ENCODE measurements at regions not wholly inside any gene's neighbourhood (a gene's known extent, or its start where the extent isn't known, plus 50 kb on each side); places are given as distances from the start of the nearest gene placed in this dataset.

GRCh38 chr6:165219629-165220028, 89.8 kb downstream of the C6orf118 start:
- TF ChIP-seq EZH2 (IDR thresholded peaks at IDR 0.05; ENCODE audit: insufficient read depth, low read length) = no peak
- no peak for TF ChIP-seq CTCF (IDR thresholded peaks at IDR 0.05; ENCODE audit: insufficient read depth, low read depth, low read length)
- H3K4me3 ChIP-seq (ENCODE audit: insufficient read depth, low read depth, low read length) = no peak overlapping the region
- Mint-ChIP-seq H3K36me3 (ENCODE audit: low read depth, unreplicated experiment) (no peaks in the 10 kb centered on the region), H3K9me3 (ENCODE audit: unreplicated experiment) (no peaks in the 10 kb centered on the region), H3K4me1 (ENCODE audit: low read depth, unreplicated experiment) (peaks cover 3% of the 10 kb centered on the region), H3K27ac (ENCODE audit: unreplicated experiment) (no peak overlapping the region), H3K27me3 (ENCODE audit: low read depth, unreplicated experiment) (peaks cover 8% of the 10 kb centered on the region), H3K4me3 (ENCODE audit: unreplicated experiment) (no peak overlapping the region)
- no peak overlapping the region for H3K9ac ChIP-seq (ENCODE audit: low read length)
- H2AFZ ChIP-seq (ENCODE audit: low read depth, low read length) = no peak overlapping the region
- no peak overlapping the region for H3K27ac ChIP-seq (ENCODE audit: low read depth, low read length)
- no peaks in the 10 kb centered on the region for H3K79me2 ChIP-seq (ENCODE audit: insufficient read depth, low read length)
- H3K4me2 ChIP-seq (ENCODE audit: low read length) = no peak overlapping the region
- no peaks in the 10 kb centered on the region for H3K4me1 ChIP-seq (ENCODE audit: insufficient read depth, low read length)
- no peaks in the 10 kb centered on the region for H3K36me3 ChIP-seq (ENCODE audit: insufficient read depth, low read length)
- no peak for DNase-seq (ENCODE audit: low read depth)
- FAIRE-seq = no peak
- H3K27me3 ChIP-seq (ENCODE audit: insufficient read depth, low read length) = no peaks in the 10 kb centered on the region
- no peaks in the 10 kb centered on the region for H4K20me1 ChIP-seq (ENCODE audit: insufficient read depth, low read length)
- H3K9me3 ChIP-seq (ENCODE audit: insufficient read depth, low read depth, low read length) = no peaks in the 10 kb centered on the region

- Histone ChIP-seq H3K4me3 (ENCODE audit: insufficient read depth, low read depth, low read length) (no peak overlapping the region), H3K27me3 (ENCODE audit: insufficient read depth, low read length) (no peaks in the 10 kb centered on the region), H3K79me2 (ENCODE audit: insufficient read depth, low read length) (no peaks in the 10 kb centered on the region), H3K27ac (ENCODE audit: low read depth, low read length) (no peak overlapping the region), H4K20me1 (ENCODE audit: insufficient read depth, low read length) (no peaks in the 10 kb centered on the region), H3K36me3 (ENCODE audit: insufficient read depth, low read length) (no peaks in the 10 kb centered on the region), H3K9me3 (ENCODE audit: insufficient read depth, low read depth, low read length) (no peaks in the 10 kb centered on the region), H3K4me1 (ENCODE audit: insufficient read depth, low read length) (no peaks in the 10 kb centered on the region), H3K9ac (ENCODE audit: low read length) (no peak overlapping the region), H2AFZ (ENCODE audit: low read depth, low read length) (no peak overlapping the region), H3K4me2 (ENCODE audit: low read length) (no peak overlapping the region)
- no peak overlapping the region for H3K27ac Mint-ChIP-seq (ENCODE audit: unreplicated experiment)
- FAIRE-seq (peak; percentile 29), DNase-seq (ENCODE audit: low read depth) (peak; percentile 51)
- H3K36me3 Mint-ChIP-seq (ENCODE audit: low read depth, unreplicated experiment) = no peaks in the 10 kb centered on the region
- no peak overlapping the region for H3K4me3 Mint-ChIP-seq (ENCODE audit: unreplicated experiment)
- H3K27me3 Mint-ChIP-seq (ENCODE audit: low read depth, unreplicated experiment) = peaks cover 4% of the 10 kb centered on the region
- H3K9me3 Mint-ChIP-seq (ENCODE audit: unreplicated experiment) = no peaks in the 10 kb centered on the region
- H3K4me1 Mint-ChIP-seq (ENCODE audit: low read depth, unreplicated experiment) = peaks cover 3% of the 10 kb centered on the region
- TF ChIP-seq CTCF (IDR thresholded peaks at IDR 0.05; ENCODE audit: insufficient read depth, low read depth, low read length) = no peak
- TF ChIP-seq EZH2 (IDR thresholded peaks at IDR 0.05; ENCODE audit: insufficient read depth, low read length) = no peak
Observed at GRCh38 chr6:165218829-165219228, 90.6 kb downstream of the C6orf118 start.

GRCh38 chr6:165206798-165207197, 102.6 kb downstream of the C6orf118 start:
- DNase-seq (ENCODE audit: low read depth) (no peak), FAIRE-seq (no peak)
- H3K4me1 Mint-ChIP-seq (ENCODE audit: low read depth, unreplicated experiment) = no peaks in the 10 kb centered on the region
- no peaks in the 10 kb centered on the region for H3K27me3 Mint-ChIP-seq (ENCODE audit: low read depth, unreplicated experiment)
- H3K4me2 ChIP-seq (ENCODE audit: low read length) = no peak overlapping the region
- no peak overlapping the region for H3K27ac Mint-ChIP-seq (ENCODE audit: unreplicated experiment)
- no peak overlapping the region for H2AFZ ChIP-seq (ENCODE audit: low read depth, low read length)
- H3K9ac ChIP-seq (ENCODE audit: low read length) = no peak overlapping the region
- H3K27ac ChIP-seq (ENCODE audit: low read depth, low read length) = no peak overlapping the region
- H3K36me3 Mint-ChIP-seq (ENCODE audit: low read depth, unreplicated experiment) = no peaks in the 10 kb centered on the region
- no peaks in the 10 kb centered on the region for H4K20me1 ChIP-seq (ENCODE audit: insufficient read depth, low read length)
- H3K4me1 ChIP-seq (ENCODE audit: insufficient read depth, low read length) = no peaks in the 10 kb centered on the region
- no peaks in the 10 kb centered on the region for H3K36me3 ChIP-seq (ENCODE audit: insufficient read depth, low read length)
- no peaks in the 10 kb centered on the region for H3K79me2 ChIP-seq (ENCODE audit: insufficient read depth, low read length)
- H3K4me3 ChIP-seq (ENCODE audit: insufficient read depth, low read depth, low read length) = no peak overlapping the region
- no peaks in the 10 kb centered on the region for H3K9me3 Mint-ChIP-seq (ENCODE audit: unreplicated experiment)
- H3K9me3 ChIP-seq (ENCODE audit: insufficient read depth, low read depth, low read length) = no peaks in the 10 kb centered on the region
- H3K27me3 ChIP-seq (ENCODE audit: insufficient read depth, low read length) = no peaks in the 10 kb centered on the region
- TF ChIP-seq CTCF (IDR thresholded peaks at IDR 0.05; ENCODE audit: insufficient read depth, low read depth, low read length) (no peak), EZH2 (IDR thresholded peaks at IDR 0.05; ENCODE audit: insufficient read depth, low read length) (no peak)
- H3K4me3 Mint-ChIP-seq (ENCODE audit: unreplicated experiment) = no peak overlapping the region
